ENCODE measurements at regions not wholly inside any gene's neighbourhood (a gene's known extent, or its start where the extent isn't known, plus 50 kb on each side); places are given as distances from the start of the nearest gene placed in this dataset.

DNA sequence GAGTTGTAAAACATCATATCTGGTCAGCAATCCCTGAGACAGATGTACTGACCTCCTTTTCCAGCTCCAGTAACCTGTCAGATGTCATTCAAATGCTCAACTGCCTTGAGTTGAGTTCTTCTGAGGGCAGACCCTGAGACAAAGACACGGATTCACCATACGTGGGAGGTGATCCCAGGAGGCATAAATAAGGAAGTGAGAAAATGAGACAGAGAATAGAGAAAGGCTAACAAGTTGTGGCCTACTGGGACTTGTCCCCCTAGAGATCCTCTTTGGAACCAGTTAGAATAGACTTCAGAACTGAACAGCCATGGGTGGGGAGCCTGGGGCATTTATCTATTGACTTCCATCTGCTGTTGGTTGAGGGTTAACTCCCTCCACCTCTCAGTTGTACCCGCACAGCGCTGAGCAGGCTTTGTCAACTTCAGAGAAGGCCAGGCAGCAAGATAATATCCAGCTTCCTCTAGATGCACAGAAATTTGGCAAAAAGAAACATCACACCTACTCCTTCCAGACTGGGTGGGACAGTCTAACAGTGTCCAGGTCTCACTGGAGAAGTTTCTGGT is 123.0 kb upstream of the DYNLRB2 start:
- TF ChIP-seq, protein P1, sequence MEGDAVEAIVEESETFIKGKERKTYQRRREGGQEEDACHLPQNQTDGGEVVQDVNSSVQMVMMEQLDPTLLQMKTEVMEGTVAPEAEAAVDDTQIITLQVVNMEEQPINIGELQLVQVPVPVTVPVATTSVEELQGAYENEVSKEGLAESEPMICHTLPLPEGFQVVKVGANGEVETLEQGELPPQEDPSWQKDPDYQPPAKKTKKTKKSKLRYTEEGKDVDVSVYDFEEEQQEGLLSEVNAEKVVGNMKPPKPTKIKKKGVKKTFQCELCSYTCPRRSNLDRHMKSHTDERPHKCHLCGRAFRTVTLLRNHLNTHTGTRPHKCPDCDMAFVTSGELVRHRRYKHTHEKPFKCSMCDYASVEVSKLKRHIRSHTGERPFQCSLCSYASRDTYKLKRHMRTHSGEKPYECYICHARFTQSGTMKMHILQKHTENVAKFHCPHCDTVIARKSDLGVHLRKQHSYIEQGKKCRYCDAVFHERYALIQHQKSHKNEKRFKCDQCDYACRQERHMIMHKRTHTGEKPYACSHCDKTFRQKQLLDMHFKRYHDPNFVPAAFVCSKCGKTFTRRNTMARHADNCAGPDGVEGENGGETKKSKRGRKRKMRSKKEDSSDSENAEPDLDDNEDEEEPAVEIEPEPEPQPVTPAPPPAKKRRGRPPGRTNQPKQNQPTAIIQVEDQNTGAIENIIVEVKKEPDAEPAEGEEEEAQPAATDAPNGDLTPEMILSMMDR (conservative IDR thresholded peaks at IDR 0.05; ENCODE audit: low read length): no peak
- no peak for TF ChIP-seq EZH2phosphoT487 (IDR thresholded peaks at IDR 0.05; ENCODE audit: borderline replicate concordance)

DNA sequence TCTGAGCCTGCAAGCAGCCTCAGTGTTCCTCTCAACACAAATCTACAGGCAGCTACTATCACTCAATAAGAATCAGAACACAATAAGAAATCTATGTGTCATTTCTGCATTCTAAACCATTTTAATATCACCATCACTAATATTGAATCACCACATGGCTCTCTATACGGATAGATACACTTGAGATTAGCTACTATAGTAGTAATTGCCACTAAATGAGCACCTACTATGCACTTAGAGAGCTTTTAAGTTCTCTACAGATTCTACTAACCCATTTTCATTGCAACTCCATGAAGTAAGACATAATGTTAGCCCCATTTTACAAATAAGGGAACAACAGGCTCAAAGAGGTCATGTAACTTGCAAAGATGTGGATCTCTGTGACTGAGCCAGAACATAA is 132.8 kb upstream of the DYNLRB2 start:
- Histone ChIP-seq H3K36me3 (ENCODE audit: insufficient read depth, low read length) (no peaks in the 10 kb centered on the region), H3K4me2 (ENCODE audit: low read depth, low read length, poor library complexity, severe bottlenecking) (no peak overlapping the region), H2AFZ (ENCODE audit: low read length) (no peak overlapping the region), H3K4me3 (ENCODE audit: low read length, poor library complexity, severe bottlenecking) (no peak overlapping the region), H3F3A (ENCODE audit: low read depth) (no peaks in the 10 kb centered on the region), H4K20me1 (ENCODE audit: insufficient read depth, low read length, poor library complexity, severe bottlenecking) (no peaks in the 10 kb centered on the region), H3K9me2 (replicated peaks; ENCODE audit: low read depth, low read length) (no peaks in the 10 kb centered on the region), H3K79me2 (ENCODE audit: insufficient read depth, low read length) (no peaks in the 10 kb centered on the region), H3K4me1 (ENCODE audit: insufficient read depth, low read length, poor library complexity, severe bottlenecking) (no peaks in the 10 kb centered on the region), H3K9me3 (ENCODE audit: insufficient read depth, low read depth, low read length) (no peaks in the 10 kb centered on the region), H3K9ac (ENCODE audit: low read depth, low read length, poor library complexity, severe bottlenecking) (no peak overlapping the region), H3K27me3 (ENCODE audit: insufficient read depth, low read length, poor library complexity, severe bottlenecking) (no peaks in the 10 kb centered on the region)
- no peak for TF ChIP-seq EZH2phosphoT487 (IDR thresholded peaks at IDR 0.05; ENCODE audit: borderline replicate concordance)
- TF ChIP-seq, protein P1 (conservative IDR thresholded peaks at IDR 0.05; ENCODE audit: low read length): no peak

More for the DNA sequence above, 123.0 kb upstream of the DYNLRB2 start:
- Histone ChIP-seq H3K9ac (ENCODE audit: low read depth, low read length, poor library complexity, severe bottlenecking) (no peak overlapping the region), H3K27me3 (ENCODE audit: insufficient read depth, low read length, poor library complexity, severe bottlenecking) (no peaks in the 10 kb centered on the region), H3F3A (ENCODE audit: low read depth) (no peaks in the 10 kb centered on the region), H2AFZ (ENCODE audit: low read length) (no peak overlapping the region), H3K9me3 (ENCODE audit: insufficient read depth, low read depth, low read length) (no peaks in the 10 kb centered on the region), H3K9me2 (replicated peaks; ENCODE audit: low read depth, low read length) (no peaks in the 10 kb centered on the region), H3K4me1 (ENCODE audit: insufficient read depth, low read length, poor library complexity, severe bottlenecking) (no peaks in the 10 kb centered on the region), H3K4me3 (ENCODE audit: low read length, poor library complexity, severe bottlenecking) (no peak overlapping the region), H3K4me2 (ENCODE audit: low read depth, low read length, poor library complexity, severe bottlenecking) (no peak overlapping the region), H3K79me2 (ENCODE audit: insufficient read depth, low read length) (no peaks in the 10 kb centered on the region), H4K20me1 (ENCODE audit: insufficient read depth, low read length, poor library complexity, severe bottlenecking) (no peaks in the 10 kb centered on the region), H3K36me3 (ENCODE audit: insufficient read depth, low read length) (no peaks in the 10 kb centered on the region)

DNA sequence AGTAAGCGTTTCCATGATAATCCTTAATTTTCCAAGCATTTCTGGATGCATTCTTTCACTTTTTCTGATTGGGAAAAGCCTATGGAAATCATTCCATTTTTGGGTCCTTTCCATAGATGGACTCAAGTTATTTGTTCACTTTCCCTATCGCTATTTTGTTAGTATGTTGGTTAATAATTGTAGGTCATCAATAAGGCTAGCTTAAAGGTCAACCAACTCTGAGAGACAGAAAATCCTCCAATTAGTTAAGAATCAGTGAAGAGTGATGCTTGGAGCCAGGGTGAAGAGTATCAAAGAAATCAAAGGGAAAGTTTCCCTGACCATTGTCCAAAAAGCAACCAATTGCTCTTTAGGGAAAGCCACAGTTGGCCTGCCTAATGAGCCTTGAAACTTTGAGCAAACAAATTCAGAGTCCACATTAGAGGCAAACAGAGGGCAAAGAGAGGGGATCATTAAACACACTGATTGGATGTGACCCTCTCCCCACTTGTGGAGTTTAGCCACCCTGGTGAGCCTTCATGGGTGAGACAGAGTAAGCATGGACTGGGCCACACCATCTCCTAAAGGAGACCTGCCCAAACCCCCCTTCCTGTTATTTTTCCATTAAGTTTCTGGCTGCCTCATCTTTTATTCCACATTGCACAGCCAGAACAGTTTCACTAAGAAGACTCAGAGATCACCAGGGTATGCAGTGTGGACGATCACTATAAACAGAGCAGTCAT is 133.4 kb upstream of the DYNLRB2 start:
- H3K9me3 ChIP-seq (ENCODE audit: insufficient read depth, low read depth, low read length): no peaks in the 10 kb centered on the region
- H4K20me1 ChIP-seq (ENCODE audit: insufficient read depth, low read length, poor library complexity, severe bottlenecking): no peaks in the 10 kb centered on the region
- H3K9me2 ChIP-seq (replicated peaks; ENCODE audit: low read depth, low read length): no peaks in the 10 kb centered on the region
- no peaks in the 10 kb centered on the region for H3K36me3 ChIP-seq (ENCODE audit: insufficient read depth, low read length)
- H3F3A ChIP-seq (ENCODE audit: low read depth): no peaks in the 10 kb centered on the region
- H3K4me2 ChIP-seq (ENCODE audit: low read depth, low read length, poor library complexity, severe bottlenecking): no peak overlapping the region
- H2AFZ ChIP-seq (ENCODE audit: low read length): no peak overlapping the region
- no peak overlapping the region for H3K9ac ChIP-seq (ENCODE audit: low read depth, low read length, poor library complexity, severe bottlenecking)
- no peaks in the 10 kb centered on the region for H3K4me1 ChIP-seq (ENCODE audit: insufficient read depth, low read length, poor library complexity, severe bottlenecking)
- no peak for TF ChIP-seq EZH2phosphoT487 (IDR thresholded peaks at IDR 0.05; ENCODE audit: borderline replicate concordance)
- TF ChIP-seq, protein P1 (conservative IDR thresholded peaks at IDR 0.05; ENCODE audit: low read length): no peak
- H3K4me3 ChIP-seq (ENCODE audit: low read length, poor library complexity, severe bottlenecking): no peak overlapping the region
- no peaks in the 10 kb centered on the region for H3K79me2 ChIP-seq (ENCODE audit: insufficient read depth, low read length)
- no peaks in the 10 kb centered on the region for H3K27me3 ChIP-seq (ENCODE audit: insufficient read depth, low read length, poor library complexity, severe bottlenecking)
